K562 (cell line): ENCODE measurements at regions not wholly inside any gene's neighbourhood (a gene's known extent, or its start where the extent isn't known, plus 50 kb on each side); places are given as distances from the start of the nearest gene placed in this dataset.

ENCODE experiments used
- ATAC-seq: fragments of 200-7000 bp; cut with Tn5 transposase; 3 replicates; pipeline ENCODE4 v1.9.1; 2020; ENCODE audit warnings: moderate library complexity
- BruUV-seq: library from RNA; stranded (reverse); fragments of 400-500 nt; replicated peaks from 2 replicates; lab custom pipeline; 2021; lab: Mats Ljungman, UMichigan
- CTCF ChIA-PET: fragments of 300-600 bp; formaldehyde crosslinking; extraction: SDS; loops from one replicate; lab custom pipeline; 2021; ENCODE audit warnings: low intra/inter-chr PET ratio; lab: Yijun Ruan, JAX
- POLR2A ChIA-PET: fragments of 300-600, 350-650 bp; sonication (Branson Sonifier 250); formaldehyde crosslinking; extraction: SDS; loops from one replicate; lab custom pipeline; 2021; ENCODE audit warnings: antibody characterized with exemption, inconsistent platforms; lab: Yijun Ruan, JAX
- DNase-seq, 4 experiments: peaks; one replicate each; pipeline versions ENCODE4 v3.0.0 to v3.0.0-alpha.2; 2011 to 2018; ENCODE audit warnings: low spot score in 3 of 4, mixed read lengths in 3 of 4; ENCODE audit errors: extremely low read depth in 1 of 4
- FAIRE-seq: peaks from 2 replicates; lab custom pipeline; 2011; peaks lifted over from hg19 to GRCh38; lab: Jason Lieb, UNC
- H2AFZ ChIP-seq: 2 replicates; pipeline ENCODE4 v1.6.0; 2011; ENCODE audit warnings: low read depth, low read length, control low read depth, inconsistent platforms
- H3K27ac ChIP-seq: fragments of 200-600 bp; 3 replicates; pipeline ENCODE4 v1.8.0; 2011; ENCODE audit warnings: low read depth, mild to moderate bottlenecking, control low read depth, inconsistent platforms, low read length, moderate library complexity, mixed read lengths; ENCODE audit errors: extremely low read depth
- H3K27me3 ChIP-seq, 2 experiments: fragments of 300-600 bp in 1 of 2; 2 replicates in 1 of 2; 3 replicates in 1 of 2; pipeline versions ENCODE4 v1.6.0 to v1.8.0; 2011; ENCODE audit warnings: inconsistent platforms in 2 of 2, low read length in 2 of 2, mild to moderate bottlenecking in 1 of 2, mixed read lengths in 1 of 2, moderate library complexity in 1 of 2; ENCODE audit not compliant: control insufficient read depth in 2 of 2, insufficient read depth in 2 of 2
- H3K36me3 ChIP-seq: fragments of 300-600 bp; 3 replicates; pipeline ENCODE4 v1.8.0; 2011; ENCODE audit warnings: mild to moderate bottlenecking, low read length, inconsistent platforms; ENCODE audit not compliant: control insufficient read depth, insufficient read depth
- H3K4me1 ChIP-seq, 2 experiments: fragments of 200-600 bp in 1 of 2; replicated peaks in 1 of 2; 2 replicates in 1 of 2; 3 replicates in 1 of 2; pipeline versions ENCODE4 v1.5.1 to v1.8.0; 2011; ENCODE audit warnings: inconsistent platforms in 2 of 2, low read length in 2 of 2, mild to moderate bottlenecking in 1 of 2, mixed read lengths in 1 of 2, moderate library complexity in 1 of 2; ENCODE audit not compliant: control insufficient read depth in 2 of 2, insufficient read depth in 2 of 2
- H3K4me2 ChIP-seq: 2 replicates; pipeline ENCODE4 v1.6.1; 2011; ENCODE audit warnings: low read length, control low read depth, inconsistent platforms, mixed read lengths; ENCODE audit not compliant: insufficient read depth
- H3K4me3 ChIP-seq: fragments of 200-600 bp; sonication (generic), shearing (Covaris generic); 2 replicates; pipeline ENCODE4 v1.5.1; 2016; ENCODE audit warnings: control low read depth, inconsistent platforms
- H3K79me2 ChIP-seq: fragments of 200-600 bp; 3 replicates; pipeline ENCODE4 v1.8.0; 2011; ENCODE audit warnings: low read length, inconsistent platforms; ENCODE audit not compliant: control insufficient read depth, insufficient read depth
- H3K9ac ChIP-seq, 2 experiments: 2 replicates each; pipeline versions ENCODE4 v1.6.0 to v1.6.1; 2011; ENCODE audit warnings: low read depth in 2 of 2, low read length in 2 of 2, control low read depth in 1 of 2, inconsistent platforms in 1 of 2, mild to moderate bottlenecking in 1 of 2, mixed read lengths in 1 of 2; ENCODE audit not compliant: insufficient read depth in 1 of 2
- H3K9me1 ChIP-seq: one replicate; pipeline ENCODE4 v1.6.0; 2011; ENCODE audit warnings: inconsistent platforms, mild to moderate bottlenecking, low read length, moderate library complexity; ENCODE audit not compliant: control insufficient read depth, insufficient read depth
- H3K9me3 ChIP-seq: replicated peaks from 2 replicates; pipeline ENCODE4 v1.5.1; 2011; ENCODE audit warnings: low read depth, low read length, inconsistent platforms; ENCODE audit not compliant: control insufficient read depth, insufficient read depth
- H4K20me1 ChIP-seq: replicated peaks from 2 replicates; pipeline ENCODE4 v1.6.1; 2011; ENCODE audit warnings: low read length, inconsistent platforms, mixed read lengths; ENCODE audit not compliant: control insufficient read depth, insufficient read depth
- ARID2 ChIP-seq: fragments of 450-650 bp; IDR thresholded peaks from 2 replicates; pipeline ENCODE4 v1.6.1; 2017; ENCODE audit warnings: antibody characterized with exemption, mild to moderate bottlenecking
- ATF2 ChIP-seq: sonication (generic); formaldehyde crosslinking; IDR thresholded peaks from 2 replicates; pipeline ENCODE4 v1.8.1; 2022; ENCODE audit warnings: missing genetic modification reagents
- BCL6 ChIP-seq: fragments of 250-450 bp; sonication (Bioruptor Pico); IDR thresholded peaks from 2 replicates; pipeline ENCODE4 v1.4.0; 2020
- CBX5 ChIP-seq: IDR thresholded peaks from 2 replicates; pipeline ENCODE4 v1.6.1; 2014; ENCODE audit warnings: low read depth, borderline replicate concordance
- ELF4 ChIP-seq: fragments of 450-650 bp; formaldehyde crosslinking; IDR thresholded peaks from 2 replicates; pipeline ENCODE4 v1.4.0; 2022; ENCODE audit warnings: missing genetic modification characterization
- MCM3 ChIP-seq: fragments of 450-650 bp; IDR thresholded peaks from 2 replicates; pipeline ENCODE4 v1.6.1; 2016
- NCOA2 ChIP-seq, 2 experiments: fragments of 450-650 bp; IDR thresholded peaks; 2 replicates each; pipeline ENCODE4 v1.6.1; 2018; ENCODE audit warnings: mild to moderate bottlenecking in 2 of 2, moderate library complexity in 1 of 2; ENCODE audit not compliant: partially characterized antibody in 2 of 2
- POLR2AphosphoS5 ChIP-seq: IDR thresholded peaks from 2 replicates; pipeline ENCODE4 v1.6.1; 2011; ENCODE audit warnings: mild to moderate bottlenecking, low read depth, low read length, moderate library complexity; ENCODE audit not compliant: control insufficient read depth, insufficient read depth
- PTRF ChIP-seq: fragments of 450-650 bp; IDR thresholded peaks from 2 replicates; pipeline ENCODE4 v1.6.1; 2016; ENCODE audit warnings: mild to moderate bottlenecking, missing genetic modification characterization, missing compliant biosample characterization
- TAF9B ChIP-seq: fragments of 450-650 bp; IDR thresholded peaks from 2 replicates; pipeline ENCODE4 v1.6.1; 2018; ENCODE audit warnings: mild to moderate bottlenecking; ENCODE audit not compliant: partially characterized antibody
- THRA ChIP-seq: fragments of 450-650 bp; IDR thresholded peaks from 2 replicates; pipeline ENCODE4 v1.6.1; 2017; ENCODE audit warnings: mild to moderate bottlenecking, moderate library complexity
- TOE1 ChIP-seq, 2 experiments: fragments of 450-650 bp in 1 of 2; sonication (generic) in 1 of 2; formaldehyde crosslinking in 1 of 2; IDR thresholded peaks; 2 replicates each; pipeline versions ENCODE4 v1.7.1 to v1.8.0; 2016 to 2022; ENCODE audit warnings: borderline replicate concordance in 2 of 2, mild to moderate bottlenecking in 2 of 2, antibody characterized with exemption in 1 of 2, inconsistent platforms in 1 of 2, low read depth in 1 of 2, missing genetic modification reagents in 1 of 2, moderate library complexity in 1 of 2
- ZNF175 ChIP-seq: fragments of 200-800 bp; sonication (Bioruptor generic); IDR thresholded peaks from 2 replicates; pipeline ENCODE4 v1.6.1; 2016; ENCODE audit warnings: low read depth, mild to moderate bottlenecking, missing genetic modification characterization, missing compliant biosample characterization
- ZNF696 ChIP-seq: fragments of 250-450 bp; sonication (Bioruptor Pico); conservative IDR thresholded peaks from 2 replicates; pipeline ENCODE4 v1.4.0; 2020; ENCODE audit warnings: mild to moderate bottlenecking, moderate library complexity
- ZZZ3 ChIP-seq: fragments of 450-650 bp; IDR thresholded peaks from 2 replicates; pipeline ENCODE4 v1.6.1; 2016; ENCODE audit warnings: antibody characterized with exemption, mild to moderate bottlenecking, moderate library complexity
- whole genome bisulfite sequencing: fragments of 100-300 bp; shearing (Covaris generic); methylation state at CpG from one replicate; pipeline ENCODE4 v1.1.6; 2016; ENCODE audit warnings: low coverage, mixed read lengths; ENCODE audit not compliant: insufficient coverage; ENCODE audit errors: missing lambda C conversion rate; 5-methylcytosine and 5-hydroxymethylcytosine counted together
- in situ Hi-C: fragments of 300-500 bp; cut with MboI; formaldehyde crosslinking; loops from 4 replicates; pipeline ENCODE4 v1.15.0; 2018; ENCODE audit warnings: inconsistent platforms, mixed read lengths
- intact Hi-C: fragments of 100-400 bp; cut with micrococcal nuclease; formaldehyde crosslinking; loops from 2 replicates; pipeline ENCODE4 v1.14.2; 2022

GRCh38 chr4:137632842-137633241, 100.5 kb upstream of the PCDH18 start:
- no peak overlapping the region for H3K4me3 ChIP-seq
- no peaks in the 10 kb centered on the region for H3K36me3 ChIP-seq
- no peaks in the 10 kb centered on the region for H3K27me3 ChIP-seq
- H3K79me2 ChIP-seq: no peaks in the 10 kb centered on the region
- H2AFZ ChIP-seq: no peak overlapping the region
- POLR2A ChIA-PET: no interaction called here
- no TSS peak for BruUV-seq
- no peak for DNase-seq
- no peak overlapping the region for H3K9ac ChIP-seq
- intact Hi-C loops: no loop called here
- H3K9me3 ChIP-seq: no peaks in the 10 kb centered on the region
- 0% methylated on average over 1 of the region's 1 CpG for WGBS
- H3K9me1 ChIP-seq: no peaks in the 10 kb centered on the region
- no peak for ATAC-seq
- CTCF ChIA-PET: no interaction called here
- H3K4me1 ChIP-seq: no peaks in the 10 kb centered on the region
- TF ChIP-seq PTRF (tag) (no peak), ARID2 (no peak)
- TF ChIP-seq, all 486 proteins: peak for 0
- no peak for FAIRE-seq
- Histone ChIP-seq H3K27ac (no peak overlapping the region), H4K20me1 (no peaks in the 10 kb centered on the region), H3K4me2 (no peak overlapping the region)
- in situ Hi-C loops: no loop called here

- H3K36me3 ChIP-seq: no peaks in the 10 kb centered on the region
- no peaks in the 10 kb centered on the region for H3K9me3 ChIP-seq
- ChIA-PET CTCF (no interaction called here), POLR2A (interaction anchor here (0.6 kb wide), 1 partner anchor 234 kb away, joined by 3 read pairs; no protein-coding TSS in a partner anchor)
- ATAC-seq (no peak), DNase-seq (no peak), FAIRE-seq (no peak)
- H3K9me1 ChIP-seq: no peaks in the 10 kb centered on the region
- WGBS: 0% methylated on average over 2 of the region's 2 CpGs
- H2AFZ ChIP-seq: no peak overlapping the region
- no peak overlapping the region for H3K27ac ChIP-seq
- no TSS peak for BruUV-seq
- in situ Hi-C loops: no loop called here
- H3K9ac ChIP-seq: no peak overlapping the region
- H3K4me1 ChIP-seq: no peaks in the 10 kb centered on the region
- H4K20me1 ChIP-seq: no peaks in the 10 kb centered on the region
- H3K4me2 ChIP-seq: no peak overlapping the region
- no peak overlapping the region for H3K4me3 ChIP-seq
- no peaks in the 10 kb centered on the region for H3K79me2 ChIP-seq
- no peaks in the 10 kb centered on the region for H3K27me3 ChIP-seq
- intact Hi-C loops: no loop called here
- TF ChIP-seq MCM3: no peak
- no peak for TF ChIP-seq NCOA2 (IDR thresholded peaks at IDR 0.05; ENCODE audit: partially characterized antibody in 2 of 2)
- TF ChIP-seq ZZZ3: no peak
- TF ChIP-seq TAF9B: no peak
- no peak for TF ChIP-seq BCL6
- TF ChIP-seq ELF4 (CRISPR knock-in tag): no peak
- no peak for TF ChIP-seq CBX5
- TF ChIP-seq POLR2AphosphoS5: no peak
- TF ChIP-seq THRA: no peak
- no peak for TF ChIP-seq TOE1 (IDR thresholded peaks at IDR 0.05; ENCODE audit: borderline replicate concordance)
- TF ChIP-seq TOE1 (CRISPR knock-in tag; IDR thresholded peaks at IDR 0.05; ENCODE audit: borderline replicate concordance, low read depth): no peak
- no peak for TF ChIP-seq ATF2 (CRISPR knock-in tag)
- no peak for TF ChIP-seq ZNF175
- TF ChIP-seq ZNF696 (CRISPR knock-in tag): no peak
Observed at GRCh38 chr4:137631605-137632004, 99.3 kb upstream of the PCDH18 start.
